Nephron progenitor cell (in vitro differentiated cells): ENCODE measurements at regions not wholly inside any gene's neighbourhood (a gene's known extent, or its start where the extent isn't known, plus 50 kb on each side); places are given as distances from the start of the nearest gene placed in this dataset.

Experiments used
- DNase-seq: peaks from one replicate; pipeline ENCODE4 v3.0.0; 2021
- H3K27ac Mint-ChIP-seq: 2 replicates; pipeline ENCODE4 v1.8.0; 2021; ENCODE audit warnings: mild to moderate bottlenecking, moderate library complexity, mixed read lengths
- H3K27me3 Mint-ChIP-seq: 2 replicates; pipeline ENCODE4 v1.8.0; 2021; ENCODE audit warnings: mild to moderate bottlenecking, low read depth, mixed read lengths; ENCODE audit not compliant: poor library complexity
- H3K36me3 Mint-ChIP-seq: 2 replicates; pipeline ENCODE4 v1.8.0; 2021; ENCODE audit warnings: low read depth, mixed read lengths
- H3K4me1 Mint-ChIP-seq: 2 replicates; pipeline ENCODE4 v1.8.0; 2021; ENCODE audit warnings: mixed read lengths
- H3K4me3 Mint-ChIP-seq: 2 replicates; pipeline ENCODE4 v1.8.0; 2021; ENCODE audit warnings: mild to moderate bottlenecking, moderate library complexity, mixed read lengths
- H3K9me3 Mint-ChIP-seq: 2 replicates; pipeline ENCODE4 v1.8.0; 2021; ENCODE audit warnings: mild to moderate bottlenecking, moderate library complexity, mixed read lengths
- TF ChIP-seq, protein P1 (sequence below): fragments of 200-600 bp; sonication (generic); IDR thresholded peaks from 2 replicates; pipeline ENCODE4 v1.5.0; 2021; ENCODE audit warnings: antibody characterized with exemption

DNA sequence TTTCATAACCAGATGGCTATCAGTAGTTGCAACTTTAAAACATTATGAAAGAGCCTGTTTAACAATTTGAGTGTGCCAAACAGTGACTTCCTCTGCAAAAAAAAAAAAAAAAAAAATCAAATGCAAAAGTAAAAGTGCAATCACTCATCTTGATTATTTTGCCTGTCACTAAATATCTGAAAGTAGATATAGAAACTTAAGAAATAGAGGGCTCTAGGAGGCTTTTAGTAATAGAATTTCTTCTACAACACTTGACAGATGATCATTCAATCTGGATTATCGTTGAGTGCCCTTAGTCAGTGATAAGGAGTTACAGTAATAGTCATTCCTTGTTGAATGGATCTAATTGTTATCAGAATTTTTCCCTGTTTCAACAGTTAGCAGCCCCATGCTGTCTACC is 101.8 kb downstream of the CETN3 start:
- no peaks in the 10 kb centered on the region for H3K4me1 Mint-ChIP-seq
- DNase-seq: no peak
- no peaks in the 10 kb centered on the region for H3K9me3 Mint-ChIP-seq
- H3K4me3 Mint-ChIP-seq: no peak overlapping the region
- TF ChIP-seq, protein P1, sequence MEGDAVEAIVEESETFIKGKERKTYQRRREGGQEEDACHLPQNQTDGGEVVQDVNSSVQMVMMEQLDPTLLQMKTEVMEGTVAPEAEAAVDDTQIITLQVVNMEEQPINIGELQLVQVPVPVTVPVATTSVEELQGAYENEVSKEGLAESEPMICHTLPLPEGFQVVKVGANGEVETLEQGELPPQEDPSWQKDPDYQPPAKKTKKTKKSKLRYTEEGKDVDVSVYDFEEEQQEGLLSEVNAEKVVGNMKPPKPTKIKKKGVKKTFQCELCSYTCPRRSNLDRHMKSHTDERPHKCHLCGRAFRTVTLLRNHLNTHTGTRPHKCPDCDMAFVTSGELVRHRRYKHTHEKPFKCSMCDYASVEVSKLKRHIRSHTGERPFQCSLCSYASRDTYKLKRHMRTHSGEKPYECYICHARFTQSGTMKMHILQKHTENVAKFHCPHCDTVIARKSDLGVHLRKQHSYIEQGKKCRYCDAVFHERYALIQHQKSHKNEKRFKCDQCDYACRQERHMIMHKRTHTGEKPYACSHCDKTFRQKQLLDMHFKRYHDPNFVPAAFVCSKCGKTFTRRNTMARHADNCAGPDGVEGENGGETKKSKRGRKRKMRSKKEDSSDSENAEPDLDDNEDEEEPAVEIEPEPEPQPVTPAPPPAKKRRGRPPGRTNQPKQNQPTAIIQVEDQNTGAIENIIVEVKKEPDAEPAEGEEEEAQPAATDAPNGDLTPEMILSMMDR: no peak
- H3K27me3 Mint-ChIP-seq: no peaks in the 10 kb centered on the region
- H3K36me3 Mint-ChIP-seq: no peaks in the 10 kb centered on the region
- no peak overlapping the region for H3K27ac Mint-ChIP-seq

DNA sequence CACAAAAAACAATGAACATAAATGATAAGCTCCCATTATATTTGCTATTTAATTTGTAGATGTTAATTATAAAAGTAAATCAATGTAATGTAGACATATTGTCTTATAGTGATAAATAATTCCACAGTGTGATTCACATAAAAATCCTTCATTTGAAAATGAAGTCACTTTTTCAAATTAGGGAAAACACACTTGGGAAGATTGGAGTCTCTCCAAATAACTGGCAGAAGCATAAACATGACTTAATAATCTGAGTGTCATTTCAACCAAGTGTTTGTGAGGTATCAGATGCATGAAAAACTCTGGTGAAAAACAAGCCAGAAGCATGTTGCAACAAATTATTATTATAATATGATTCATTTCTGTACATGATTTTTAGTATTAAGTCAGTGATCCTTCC is 102.2 kb downstream of the CETN3 start:
- H3K36me3 Mint-ChIP-seq: no peaks in the 10 kb centered on the region
- no peaks in the 10 kb centered on the region for H3K4me1 Mint-ChIP-seq
- no peak for DNase-seq
- TF ChIP-seq, protein P1: no peak
- no peak overlapping the region for H3K4me3 Mint-ChIP-seq
- no peaks in the 10 kb centered on the region for H3K27me3 Mint-ChIP-seq
- no peak overlapping the region for H3K27ac Mint-ChIP-seq
- H3K9me3 Mint-ChIP-seq: no peaks in the 10 kb centered on the region

DNA sequence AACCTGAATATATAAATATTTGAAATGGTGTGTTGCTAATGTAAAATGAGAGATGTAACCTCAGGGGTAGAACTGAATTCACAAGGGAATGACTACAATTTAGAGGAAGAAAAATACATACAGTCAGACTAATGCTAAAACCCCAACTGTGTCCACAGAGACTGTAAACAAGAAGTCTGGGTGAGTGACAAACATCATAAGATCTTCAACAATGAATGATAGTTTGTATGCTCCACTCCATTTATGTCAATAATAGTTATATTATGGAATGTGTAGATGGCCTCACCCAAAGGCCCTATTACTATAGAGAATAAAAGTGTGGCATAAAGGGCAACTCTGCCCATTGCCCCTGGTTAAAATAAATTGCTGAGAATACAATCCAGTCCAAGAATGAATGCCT is 102.9 kb downstream of the CETN3 start:
- TF ChIP-seq, protein P1: no peak
- Mint-ChIP-seq H3K4me1 (no peaks in the 10 kb centered on the region), H3K27me3 (no peaks in the 10 kb centered on the region), H3K9me3 (no peaks in the 10 kb centered on the region), H3K4me3 (no peak overlapping the region), H3K36me3 (no peaks in the 10 kb centered on the region), H3K27ac (no peak overlapping the region)
- no peak for DNase-seq

DNA sequence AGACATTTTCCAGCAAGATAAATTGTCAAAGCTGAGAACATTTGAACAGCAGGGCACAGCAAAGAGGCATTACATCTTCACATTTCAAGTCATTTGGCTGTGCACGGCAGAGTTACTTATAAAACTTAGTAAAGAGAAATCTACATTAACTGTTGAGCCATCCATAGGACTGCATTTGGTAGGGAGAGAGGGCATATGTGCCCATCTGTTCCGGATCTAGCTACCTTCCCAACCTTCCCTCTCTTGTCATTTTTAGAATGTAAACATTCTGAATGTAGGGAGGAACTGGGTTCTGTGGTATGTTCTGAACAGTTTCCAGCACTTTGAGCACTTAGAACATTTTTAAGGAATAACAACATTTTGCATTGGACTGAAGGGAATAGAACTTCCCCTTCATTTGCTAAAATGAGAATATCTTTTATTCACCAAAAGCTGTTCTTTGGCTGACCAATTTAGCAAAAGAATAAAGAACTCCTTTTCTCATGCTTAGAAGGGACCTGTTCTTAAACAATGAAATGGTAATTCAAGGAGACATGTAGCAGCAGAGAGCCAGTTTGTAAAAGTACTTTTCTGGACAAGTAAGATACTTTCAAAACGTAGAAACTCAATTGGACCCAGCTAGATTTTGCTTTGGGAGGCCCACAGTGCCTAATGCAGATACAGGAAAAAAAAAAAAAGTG is 104.4 kb downstream of the CETN3 start:
- DNase-seq: no peak
- no peak overlapping the region for H3K27ac Mint-ChIP-seq
- no peaks in the 10 kb centered on the region for H3K9me3 Mint-ChIP-seq
- TF ChIP-seq, protein P1: no peak
- H3K4me3 Mint-ChIP-seq: no peak overlapping the region
- H3K36me3 Mint-ChIP-seq: no peaks in the 10 kb centered on the region
- no peaks in the 10 kb centered on the region for H3K27me3 Mint-ChIP-seq
- no peaks in the 10 kb centered on the region for H3K4me1 Mint-ChIP-seq

DNA sequence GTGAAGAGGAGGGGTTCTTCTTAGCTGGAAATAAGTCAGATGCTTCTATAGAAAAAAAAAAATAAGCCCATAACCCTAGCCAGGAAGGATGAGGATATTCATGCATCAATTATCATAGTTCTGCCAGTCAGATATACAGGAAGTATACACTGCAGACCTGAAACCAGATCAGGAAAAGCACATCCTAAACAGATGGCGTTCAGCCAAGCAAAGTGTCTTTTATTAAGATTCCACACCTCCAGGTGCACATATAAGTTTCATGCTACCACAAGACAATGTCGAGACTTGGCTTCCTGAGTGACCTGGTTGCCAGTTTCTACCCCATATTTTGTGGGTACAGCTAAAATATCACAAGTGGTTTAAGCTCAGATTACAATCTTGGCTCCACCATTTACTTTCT is 108.3 kb downstream of the CETN3 start:
- no peaks in the 10 kb centered on the region for H3K9me3 Mint-ChIP-seq
- no peaks in the 10 kb centered on the region for H3K27me3 Mint-ChIP-seq
- no peaks in the 10 kb centered on the region for H3K36me3 Mint-ChIP-seq
- H3K4me3 Mint-ChIP-seq: no peak overlapping the region
- no peaks in the 10 kb centered on the region for H3K4me1 Mint-ChIP-seq
- DNase-seq: no peak
- H3K27ac Mint-ChIP-seq: no peak overlapping the region
- TF ChIP-seq, protein P1: no peak

DNA sequence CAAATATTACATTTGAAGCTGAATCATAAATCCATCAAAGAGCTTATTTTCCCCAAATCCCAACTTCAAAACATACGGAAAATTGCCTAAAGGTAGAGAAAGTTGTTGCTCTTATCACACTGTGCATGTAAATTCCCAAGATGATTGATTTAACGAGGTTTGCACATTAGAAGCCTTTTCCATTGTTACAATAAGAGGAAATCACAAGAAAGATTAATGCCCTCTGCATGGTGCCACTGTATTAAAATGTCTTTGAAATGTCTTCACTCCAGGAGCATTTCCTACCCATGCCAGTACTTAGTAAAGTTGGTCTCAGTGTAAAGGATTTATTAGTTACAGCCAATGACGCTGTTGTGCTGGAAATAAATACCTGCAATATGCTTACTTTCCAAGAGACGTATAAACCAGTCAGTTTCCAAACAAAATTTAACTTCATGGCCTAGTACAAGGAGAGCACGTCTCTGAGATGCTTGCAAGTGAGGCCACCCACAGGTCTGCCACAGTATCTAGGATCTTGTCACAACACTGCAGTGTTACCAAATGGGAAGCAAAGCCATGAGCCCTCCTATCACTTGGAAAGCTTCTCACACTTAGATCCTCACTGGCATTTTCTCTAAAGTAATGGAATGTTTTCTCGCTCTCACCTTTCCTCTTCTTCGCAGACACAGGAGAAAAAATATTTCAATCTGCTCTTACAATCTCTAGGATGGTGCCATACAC is 112.4 kb downstream of the CETN3 start:
- H3K27ac Mint-ChIP-seq: no peak overlapping the region

More for the DNA sequence above, 112.4 kb downstream of the CETN3 start:
- no peaks in the 10 kb centered on the region for H3K36me3 Mint-ChIP-seq
- no peak for DNase-seq
- H3K9me3 Mint-ChIP-seq: peaks cover 4% of the 10 kb centered on the region
- no peak overlapping the region for H3K4me3 Mint-ChIP-seq
- no peaks in the 10 kb centered on the region for H3K27me3 Mint-ChIP-seq
- no peaks in the 10 kb centered on the region for H3K4me1 Mint-ChIP-seq
- TF ChIP-seq, protein P1: no peak
